ENCODE measurements at regions not wholly inside any gene's neighbourhood (a gene's known extent, or its start where the extent isn't known, plus 50 kb on each side); places are given as distances from the start of the nearest gene placed in this dataset.

GRCh38 chr13:90702050-90702449 is 645.4 kb upstream of the MIR17HG start:
- ATAC-seq (ENCODE audit: low read depth) = no peak
- Histone ChIP-seq H3K9ac (ENCODE audit: low read depth, low read length) (no peak overlapping the region), H3K36me3 (ENCODE audit: control insufficient read depth, insufficient read depth, low read length) (no peaks in the 10 kb centered on the region), H3K9me1 (ENCODE audit: insufficient read depth, low read length) (no peaks in the 10 kb centered on the region), H4K5ac (ENCODE audit: low read depth, low read length) (no peak overlapping the region), H3K4me2 (ENCODE audit: low read depth, low read length) (no peak overlapping the region), H3K4me1 (ENCODE audit: control insufficient read depth, insufficient read depth, low read length) (no peaks in the 10 kb centered on the region), H3K4me3 (ENCODE audit: insufficient read depth, low read depth, low read length) (no peak overlapping the region), H3K4ac (ENCODE audit: low read depth, low read length) (no peak overlapping the region), H4K91ac (ENCODE audit: insufficient read depth, low read depth, low read length) (no peak overlapping the region), H2AK9ac (replicated peaks; ENCODE audit: low read depth, low read length, poor library complexity) (no peak overlapping the region), H3K23ac (ENCODE audit: low read depth, low read length) (no peak overlapping the region), H3K79me1 (ENCODE audit: low read depth in 1 of 2, low read length in 2 of 2) (no peaks in the 10 kb centered on the region), H2BK15ac (ENCODE audit: low read depth, low read length) (no peak overlapping the region), H3K56ac (ENCODE audit: extremely low read depth, insufficient read depth, low read length) (no peak overlapping the region), H3K27ac (ENCODE audit: insufficient read depth, low read length) (no peak overlapping the region), H2AFZ (replicated peaks; ENCODE audit: low read length, poor library complexity) (no peak overlapping the region), H3K14ac (replicated peaks; ENCODE audit: low read depth, low read length) (no peak overlapping the region), H3K9me3 (ENCODE audit: control insufficient read depth, insufficient read depth, low read length) (no peaks in the 10 kb centered on the region), H3K18ac (ENCODE audit: low read depth, low read length) (no peak overlapping the region), H2BK5ac (ENCODE audit: low read depth, low read length, poor library complexity, severe bottlenecking) (no peak overlapping the region), H2BK120ac (ENCODE audit: low read depth, low read length) (no peak overlapping the region), H4K20me1 (ENCODE audit: insufficient read depth, low read length) (no peaks in the 10 kb centered on the region), H2AK5ac (ENCODE audit: low read depth, low read length) (no peak overlapping the region), H3K27me3 (ENCODE audit: control insufficient read depth, insufficient read depth, low read length) (no peaks in the 10 kb centered on the region), H2BK20ac (ENCODE audit: low read depth, low read length) (no peak overlapping the region), H4K8ac (ENCODE audit: low read depth in 2 of 2, low read length in 2 of 2) (no peak overlapping the region)
- POLR2A ChIA-PET (ENCODE audit: unreplicated experiment) = no interaction called here
- dilution Hi-C loops (cut with HindIII; ENCODE audit: low sequenced_read_pairs, unreplicated experiment) (no loop called here), intact Hi-C loops (cut with micrococcal nuclease) (no loop called here), in situ Hi-C loops (cut with MboI; ENCODE audit: low sequenced_read_pairs) (no loop called here)
- no TSS peak for BruUV-seq (replicated peaks)
- DNase-seq = no peak
- CTCF ChIA-PET = no interaction called here
- WGBS, 2 experiments (ENCODE audit: extremely low coverage in 2 of 2, insufficient read length in 1 of 2) = no CpG with 5 or more reads among the region's 5 CpGs
- TF ChIP-seq MAZ (IDR thresholded peaks at IDR 0.05; ENCODE audit: borderline replicate concordance, low read depth, low read length) = no peak
- TF ChIP-seq, protein P1, sequence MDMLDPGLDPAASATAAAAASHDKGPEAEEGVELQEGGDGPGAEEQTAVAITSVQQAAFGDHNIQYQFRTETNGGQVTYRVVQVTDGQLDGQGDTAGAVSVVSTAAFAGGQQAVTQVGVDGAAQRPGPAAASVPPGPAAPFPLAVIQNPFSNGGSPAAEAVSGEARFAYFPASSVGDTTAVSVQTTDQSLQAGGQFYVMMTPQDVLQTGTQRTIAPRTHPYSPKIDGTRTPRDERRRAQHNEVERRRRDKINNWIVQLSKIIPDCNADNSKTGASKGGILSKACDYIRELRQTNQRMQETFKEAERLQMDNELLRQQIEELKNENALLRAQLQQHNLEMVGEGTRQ (IDR thresholded peaks at IDR 0.05; ENCODE audit: low read depth, low read length) = no peak
- TF ChIP-seq NFE2L2 (IDR thresholded peaks at IDR 0.05; ENCODE audit: low read depth, low read length) = no peak
- no peak for TF ChIP-seq RFX5 (IDR thresholded peaks at IDR 0.05; ENCODE audit: low read depth, low read length)
- no peak for TF ChIP-seq ELK1 (IDR thresholded peaks at IDR 0.05; ENCODE audit: borderline replicate concordance, low read depth, low read length)
- no peak for TF ChIP-seq FOS (IDR thresholded peaks at IDR 0.05; ENCODE audit: low read depth, low read length)
- no peak for TF ChIP-seq SMC3 (IDR thresholded peaks at IDR 0.05; ENCODE audit: low read depth, low read length)
- no peak for TF ChIP-seq RCOR1 (IDR thresholded peaks at IDR 0.05; ENCODE audit: insufficient replicate concordance, low read length)
- TF ChIP-seq CHD1 (IDR thresholded peaks at IDR 0.05; ENCODE audit: low read depth, low read length) = no peak
- no peak for TF ChIP-seq CEBPB (IDR thresholded peaks at IDR 0.05; ENCODE audit: low read depth, low read length)
- no peak for TF ChIP-seq RAD21 (IDR thresholded peaks at IDR 0.05; ENCODE audit: low read length)

All from IMR-90 (cell line).